Ishikawa (cell line): ENCODE measurements at regions not wholly inside any gene's neighbourhood (a gene's known extent, or its start where the extent isn't known, plus 50 kb on each side); places are given as distances from the start of the nearest gene placed in this dataset.

Experiments
- CEBPB ChIP-seq: IDR thresholded peaks from 2 replicates; pipeline ENCODE4 v1.6.1; 2012
- CREB1 ChIP-seq: IDR thresholded peaks from 2 replicates; pipeline ENCODE4 v1.6.1; 2012; ENCODE audit warnings: low read depth
- EGR1 ChIP-seq: IDR thresholded peaks from 2 replicates; pipeline ENCODE4 v1.6.1; 2012
- EP300 ChIP-seq: IDR thresholded peaks from 2 replicates; pipeline ENCODE4 v1.6.1; 2012; ENCODE audit warnings: borderline replicate concordance
- FOXM1 ChIP-seq: IDR thresholded peaks from 2 replicates; pipeline ENCODE4 v1.6.1; 2012; ENCODE audit warnings: low read depth, borderline replicate concordance
- MAX ChIP-seq: IDR thresholded peaks from 2 replicates; pipeline ENCODE4 v1.6.1; 2012
- NFIC ChIP-seq: IDR thresholded peaks from 2 replicates; pipeline ENCODE4 v1.6.1; 2012
- RAD21 ChIP-seq: IDR thresholded peaks from 2 replicates; pipeline ENCODE4 v1.6.1; 2012; ENCODE audit warnings: low read depth
- TAF1 ChIP-seq: IDR thresholded peaks from 2 replicates; pipeline ENCODE4 v1.6.1; 2012; ENCODE audit warnings: low read depth, mild to moderate bottlenecking
- TCF12 ChIP-seq: IDR thresholded peaks from 2 replicates; pipeline ENCODE4 v1.6.1; 2012; ENCODE audit warnings: low read depth
- TEAD4 ChIP-seq: IDR thresholded peaks from 2 replicates; pipeline ENCODE4 v1.6.1; 2012
- YY1 ChIP-seq: IDR thresholded peaks from 2 replicates; pipeline ENCODE4 v1.6.1; 2012; ENCODE audit warnings: low read depth
- ZBTB7A ChIP-seq: IDR thresholded peaks from 2 replicates; pipeline ENCODE4 v1.6.1; 2012; ENCODE audit warnings: low read depth
- TF ChIP-seq, protein P1 (sequence below): IDR thresholded peaks from 2 replicates; pipeline ENCODE4 v1.6.1; 2012
- TF ChIP-seq, protein P2 (sequence below): IDR thresholded peaks from 2 replicates; pipeline ENCODE4 v1.6.1; 2012; ENCODE audit warnings: low read depth, mild to moderate bottlenecking

GRCh38 chr7:69438584-69439412 lies 159.5 kb upstream of the AUTS2 start:
- TF ChIP-seq MAX (no peak), TEAD4 (no peak), TAF1 (no peak), EGR1 (no peak), RAD21 (no peak)
- TF ChIP-seq, protein P1, sequence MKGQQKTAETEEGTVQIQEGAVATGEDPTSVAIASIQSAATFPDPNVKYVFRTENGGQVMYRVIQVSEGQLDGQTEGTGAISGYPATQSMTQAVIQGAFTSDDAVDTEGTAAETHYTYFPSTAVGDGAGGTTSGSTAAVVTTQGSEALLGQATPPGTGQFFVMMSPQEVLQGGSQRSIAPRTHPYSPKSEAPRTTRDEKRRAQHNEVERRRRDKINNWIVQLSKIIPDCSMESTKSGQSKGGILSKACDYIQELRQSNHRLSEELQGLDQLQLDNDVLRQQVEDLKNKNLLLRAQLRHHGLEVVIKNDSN, result no peak

DNA sequence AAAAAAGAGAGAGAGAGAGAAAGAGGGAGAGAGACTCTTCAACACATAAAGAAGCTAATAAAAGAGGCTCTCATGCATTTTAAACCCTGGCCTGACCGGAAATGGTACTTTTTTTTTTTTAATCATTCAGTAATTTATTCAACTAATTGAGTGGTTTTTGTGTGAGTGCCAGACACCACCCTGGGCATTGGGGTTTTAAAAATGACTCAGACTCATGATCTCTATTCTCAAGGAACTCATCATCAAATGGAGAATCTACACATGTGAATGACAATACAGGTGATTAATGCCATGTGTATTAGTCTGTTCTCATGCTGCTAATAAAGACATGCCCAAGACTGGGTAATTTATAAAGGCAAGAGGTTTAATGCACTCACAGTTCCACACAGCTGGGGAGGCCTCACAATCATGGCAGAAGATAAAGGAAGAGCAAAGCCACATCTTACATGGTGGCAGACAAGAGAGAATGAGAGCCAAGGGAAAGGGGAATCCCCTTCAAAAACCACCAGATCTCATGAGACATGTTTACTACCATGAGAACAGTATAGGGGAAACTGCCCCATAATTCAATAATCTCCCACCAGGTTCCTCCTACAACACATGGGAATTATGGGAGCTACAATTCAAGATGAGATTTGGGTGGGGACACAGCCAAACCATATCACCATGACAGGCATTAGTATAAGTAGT lies 158.5 kb upstream of the AUTS2 start:
- TF ChIP-seq EP300, result no peak
- no peak for TF ChIP-seq EGR1
- TF ChIP-seq, protein P1, result no peak
- no peak for TF ChIP-seq YY1
- TF ChIP-seq TEAD4, result no peak
- no peak for TF ChIP-seq TCF12
- no peak for TF ChIP-seq ZBTB7A
- TF ChIP-seq, protein P2, sequence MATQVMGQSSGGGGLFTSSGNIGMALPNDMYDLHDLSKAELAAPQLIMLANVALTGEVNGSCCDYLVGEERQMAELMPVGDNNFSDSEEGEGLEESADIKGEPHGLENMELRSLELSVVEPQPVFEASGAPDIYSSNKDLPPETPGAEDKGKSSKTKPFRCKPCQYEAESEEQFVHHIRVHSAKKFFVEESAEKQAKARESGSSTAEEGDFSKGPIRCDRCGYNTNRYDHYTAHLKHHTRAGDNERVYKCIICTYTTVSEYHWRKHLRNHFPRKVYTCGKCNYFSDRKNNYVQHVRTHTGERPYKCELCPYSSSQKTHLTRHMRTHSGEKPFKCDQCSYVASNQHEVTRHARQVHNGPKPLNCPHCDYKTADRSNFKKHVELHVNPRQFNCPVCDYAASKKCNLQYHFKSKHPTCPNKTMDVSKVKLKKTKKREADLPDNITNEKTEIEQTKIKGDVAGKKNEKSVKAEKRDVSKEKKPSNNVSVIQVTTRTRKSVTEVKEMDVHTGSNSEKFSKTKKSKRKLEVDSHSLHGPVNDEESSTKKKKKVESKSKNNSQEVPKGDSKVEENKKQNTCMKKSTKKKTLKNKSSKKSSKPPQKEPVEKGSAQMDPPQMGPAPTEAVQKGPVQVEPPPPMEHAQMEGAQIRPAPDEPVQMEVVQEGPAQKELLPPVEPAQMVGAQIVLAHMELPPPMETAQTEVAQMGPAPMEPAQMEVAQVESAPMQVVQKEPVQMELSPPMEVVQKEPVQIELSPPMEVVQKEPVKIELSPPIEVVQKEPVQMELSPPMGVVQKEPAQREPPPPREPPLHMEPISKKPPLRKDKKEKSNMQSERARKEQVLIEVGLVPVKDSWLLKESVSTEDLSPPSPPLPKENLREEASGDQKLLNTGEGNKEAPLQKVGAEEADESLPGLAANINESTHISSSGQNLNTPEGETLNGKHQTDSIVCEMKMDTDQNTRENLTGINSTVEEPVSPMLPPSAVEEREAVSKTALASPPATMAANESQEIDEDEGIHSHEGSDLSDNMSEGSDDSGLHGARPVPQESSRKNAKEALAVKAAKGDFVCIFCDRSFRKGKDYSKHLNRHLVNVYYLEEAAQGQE, result no peak
- no peak for TF ChIP-seq MAX
- TF ChIP-seq FOXM1, result no peak
- TF ChIP-seq TAF1, result no peak
- no peak for TF ChIP-seq CREB1
- TF ChIP-seq CEBPB, result no peak
- no peak for TF ChIP-seq NFIC
- no peak for TF ChIP-seq RAD21

DNA sequence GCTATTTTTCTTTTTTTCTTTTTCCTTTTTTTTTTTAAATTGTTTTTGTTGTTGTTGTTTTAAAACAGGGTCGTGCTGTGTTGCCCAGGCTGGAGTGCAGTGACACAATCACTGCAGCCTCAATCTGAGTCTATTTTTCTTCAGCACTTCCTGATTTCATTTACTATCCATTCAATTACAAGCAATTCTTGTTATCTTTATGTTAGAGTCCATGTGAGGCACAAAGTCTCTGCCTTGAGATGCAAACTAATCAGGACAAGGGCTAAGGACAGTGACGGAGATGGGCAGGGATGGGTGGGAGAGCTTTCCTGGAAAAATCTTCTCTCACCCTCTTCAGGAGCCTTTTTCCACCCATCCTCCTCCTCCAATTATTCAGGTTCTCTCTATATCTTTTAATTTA lies 157.3 kb upstream of the AUTS2 start:
- TF ChIP-seq NFIC (no peak), EGR1 (no peak), FOXM1 (no peak), RAD21 (no peak), TCF12 (no peak), TAF1 (no peak), TEAD4 (no peak), YY1 (no peak), MAX (no peak), CREB1 (no peak)
- TF ChIP-seq, protein P1, result no peak

DNA sequence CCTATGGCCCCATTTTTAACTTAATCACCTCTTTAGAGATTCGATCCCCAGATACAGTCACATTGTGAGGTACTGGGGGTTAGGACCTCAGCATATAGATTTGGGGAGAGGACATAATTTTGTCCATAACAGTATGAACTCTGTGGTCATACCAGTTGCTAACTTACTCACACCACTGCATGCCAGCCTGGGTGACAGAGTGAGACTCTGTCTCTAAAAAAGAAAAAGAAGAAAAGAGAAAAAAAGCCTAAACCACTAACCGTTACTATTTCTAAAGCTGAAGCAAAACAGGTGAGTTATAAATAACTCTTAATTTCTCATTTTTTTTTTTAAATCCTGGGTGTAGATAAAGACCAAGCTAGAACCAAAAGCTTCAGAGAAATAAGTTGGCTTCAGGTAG lies 155.1 kb upstream of the AUTS2 start:
- TF ChIP-seq RAD21 (no peak), FOXM1 (no peak), CREB1 (no peak), NFIC (no peak), ZBTB7A (no peak), TEAD4 (no peak), YY1 (no peak), EGR1 (no peak), TAF1 (no peak), EP300 (no peak), CEBPB (no peak)
- TF ChIP-seq, protein P1, result no peak
- TF ChIP-seq, protein P2, result no peak
